ENCODE measurements at regions not wholly inside any gene's neighbourhood (a gene's known extent, or its start where the extent isn't known, plus 50 kb on each side); places are given as distances from the start of the nearest gene placed in this dataset.

DNA sequence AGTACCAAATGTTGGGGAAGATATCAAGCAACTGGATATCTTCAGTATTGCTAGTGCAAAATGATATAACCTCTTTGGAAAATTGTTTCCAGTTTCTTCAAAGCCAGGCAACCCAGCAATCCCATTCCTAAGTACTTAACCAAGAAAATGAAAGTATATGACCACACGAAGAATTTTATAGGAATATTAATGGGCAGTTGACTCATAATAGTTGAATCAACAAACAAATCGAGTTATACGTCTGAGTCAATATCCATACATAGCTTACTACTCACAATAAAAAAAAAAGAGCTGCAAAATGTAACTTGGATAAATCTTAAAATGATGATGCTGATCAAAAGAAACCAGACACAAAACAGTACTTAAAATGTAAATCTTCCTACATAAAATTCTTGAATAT lies 810.4 kb downstream of the METTL4 start:
- Mint-ChIP-seq H3K9me3 (peaks cover 22% of the 10 kb centered on the region), H3K27ac (no peak overlapping the region), H3K4me1 (no peaks in the 10 kb centered on the region), H3K27me3 (ENCODE audit: low read depth) (no peaks in the 10 kb centered on the region), H3K4me3 (no peak overlapping the region), H3K36me3 (peaks cover under 1% of the 10 kb centered on the region)
- ATAC-seq: no peak
- TF ChIP-seq NFE2L1 (CRISPR knock-in tag; IDR thresholded peaks at IDR 0.05): no peak
- no peak for TF ChIP-seq OVOL2 (CRISPR knock-in tag; IDR thresholded peaks at IDR 0.05; ENCODE audit: borderline replicate concordance)
- TF ChIP-seq, protein P1, sequence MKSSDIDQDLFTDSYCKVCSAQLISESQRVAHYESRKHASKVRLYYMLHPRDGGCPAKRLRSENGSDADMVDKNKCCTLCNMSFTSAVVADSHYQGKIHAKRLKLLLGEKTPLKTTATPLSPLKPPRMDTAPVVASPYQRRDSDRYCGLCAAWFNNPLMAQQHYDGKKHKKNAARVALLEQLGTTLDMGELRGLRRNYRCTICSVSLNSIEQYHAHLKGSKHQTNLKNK (CRISPR knock-in tag; IDR thresholded peaks at IDR 0.05): no peak
- no peak for TF ChIP-seq HMGA2 (CRISPR knock-in tag; IDR thresholded peaks at IDR 0.05)
- CTCF ChIA-PET: no interaction called here
- no peak for DNase-seq (ENCODE audit: low spot score)
- POLR2A ChIA-PET: no interaction called here

GRCh38 chr18:1774261-1774660 lies 797.0 kb downstream of the METTL4 start:
- ATAC-seq: no peak
- TF ChIP-seq NR3C1 (CRISPR knock-in tag; conservative IDR thresholded peaks at IDR 0.05; ENCODE audit: low read depth) (no peak), ZNF671 (CRISPR knock-in tag; IDR thresholded peaks at IDR 0.05) (no peak), ESRRA (CRISPR knock-in tag; IDR thresholded peaks at IDR 0.05; ENCODE audit: borderline replicate concordance) (no peak), HMGA2 (CRISPR knock-in tag; IDR thresholded peaks at IDR 0.05) (no peak), SMAD4 (CRISPR knock-in tag; IDR thresholded peaks at IDR 0.05) (no peak), CREB1 (CRISPR knock-in tag; IDR thresholded peaks at IDR 0.05) (no peak), ZNF423 (CRISPR knock-in tag; IDR thresholded peaks at IDR 0.05) (no peak), PRDM15 (CRISPR knock-in tag; IDR thresholded peaks at IDR 0.05) (no peak)
- TF ChIP-seq, protein P1 (CRISPR knock-in tag; IDR thresholded peaks at IDR 0.05): no peak
- ChIA-PET POLR2A (no interaction called here), CTCF (no interaction called here)
- Mint-ChIP-seq H3K4me3 (no peak overlapping the region), H3K27ac (no peak overlapping the region), H3K4me1 (no peaks in the 10 kb centered on the region), H3K36me3 (peaks cover 8% of the 10 kb centered on the region), H3K9me3 (peaks cover 15% of the 10 kb centered on the region), H3K27me3 (ENCODE audit: low read depth) (no peaks in the 10 kb centered on the region)
- no peak for DNase-seq (ENCODE audit: low spot score)

DNA sequence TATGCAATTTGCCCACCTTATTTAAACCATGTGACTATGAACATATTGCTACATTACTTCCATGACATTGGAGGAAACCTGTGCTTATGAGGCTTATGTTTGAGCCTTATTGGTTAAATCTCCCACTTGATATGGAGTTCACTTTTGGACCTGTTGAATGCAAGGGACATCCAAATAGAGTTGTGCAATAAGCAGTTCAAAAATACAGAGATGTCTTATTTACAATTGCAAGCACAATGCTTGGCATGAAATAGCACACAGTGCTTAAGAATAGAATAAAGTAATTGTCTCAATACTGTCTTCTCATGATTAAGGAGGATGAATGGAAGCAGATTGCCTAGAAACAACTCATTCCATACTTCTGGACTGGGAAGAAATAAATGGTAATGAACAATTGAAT lies 793.5 kb downstream of the METTL4 start:
- no peak overlapping the region for H3K27ac Mint-ChIP-seq
- ChIA-PET POLR2A (no interaction called here), CTCF (no interaction called here)
- TF ChIP-seq HMGXB4 (CRISPR knock-in tag; IDR thresholded peaks at IDR 0.05): no peak
- TF ChIP-seq AFF4 (CRISPR knock-in tag; IDR thresholded peaks at IDR 0.05; ENCODE audit: borderline replicate concordance): no peak
- TF ChIP-seq NR3C1 (CRISPR knock-in tag; conservative IDR thresholded peaks at IDR 0.05; ENCODE audit: low read depth): no peak
- TF ChIP-seq ZNF317 (CRISPR knock-in tag; IDR thresholded peaks at IDR 0.05; ENCODE audit: borderline replicate concordance, low read depth): no peak
- TF ChIP-seq NR2C2 (CRISPR knock-in tag; IDR thresholded peaks at IDR 0.05): no peak
- TF ChIP-seq, protein P2, sequence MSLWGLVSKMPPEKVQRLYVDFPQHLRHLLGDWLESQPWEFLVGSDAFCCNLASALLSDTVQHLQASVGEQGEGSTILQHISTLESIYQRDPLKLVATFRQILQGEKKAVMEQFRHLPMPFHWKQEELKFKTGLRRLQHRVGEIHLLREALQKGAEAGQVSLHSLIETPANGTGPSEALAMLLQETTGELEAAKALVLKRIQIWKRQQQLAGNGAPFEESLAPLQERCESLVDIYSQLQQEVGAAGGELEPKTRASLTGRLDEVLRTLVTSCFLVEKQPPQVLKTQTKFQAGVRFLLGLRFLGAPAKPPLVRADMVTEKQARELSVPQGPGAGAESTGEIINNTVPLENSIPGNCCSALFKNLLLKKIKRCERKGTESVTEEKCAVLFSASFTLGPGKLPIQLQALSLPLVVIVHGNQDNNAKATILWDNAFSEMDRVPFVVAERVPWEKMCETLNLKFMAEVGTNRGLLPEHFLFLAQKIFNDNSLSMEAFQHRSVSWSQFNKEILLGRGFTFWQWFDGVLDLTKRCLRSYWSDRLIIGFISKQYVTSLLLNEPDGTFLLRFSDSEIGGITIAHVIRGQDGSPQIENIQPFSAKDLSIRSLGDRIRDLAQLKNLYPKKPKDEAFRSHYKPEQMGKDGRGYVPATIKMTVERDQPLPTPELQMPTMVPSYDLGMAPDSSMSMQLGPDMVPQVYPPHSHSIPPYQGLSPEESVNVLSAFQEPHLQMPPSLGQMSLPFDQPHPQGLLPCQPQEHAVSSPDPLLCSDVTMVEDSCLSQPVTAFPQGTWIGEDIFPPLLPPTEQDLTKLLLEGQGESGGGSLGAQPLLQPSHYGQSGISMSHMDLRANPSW (CRISPR knock-in tag; conservative IDR thresholded peaks at IDR 0.05; ENCODE audit: low read depth): no peak
- TF ChIP-seq SMAD4 (CRISPR knock-in tag; IDR thresholded peaks at IDR 0.05): no peak
- no peak for TF ChIP-seq TP53 (CRISPR knock-in tag; IDR thresholded peaks at IDR 0.05)
- no peak for TF ChIP-seq PRRX2 (CRISPR knock-in tag; IDR thresholded peaks at IDR 0.05)

More for the DNA sequence above, 793.5 kb downstream of the METTL4 start:
- no peak for ATAC-seq
- Mint-ChIP-seq H3K4me1 (no peaks in the 10 kb centered on the region), H3K9me3 (peaks cover 12% of the 10 kb centered on the region), H3K4me3 (no peak overlapping the region), H3K36me3 (peaks cover 8% of the 10 kb centered on the region), H3K27me3 (ENCODE audit: low read depth) (no peaks in the 10 kb centered on the region)
- no peak for DNase-seq (ENCODE audit: low spot score)

Measured in WTC11 (cell line).